ENCODE measurements at regions not wholly inside any gene's neighbourhood (a gene's known extent, or its start where the extent isn't known, plus 50 kb on each side); places are given as distances from the start of the nearest gene placed in this dataset.

DNA sequence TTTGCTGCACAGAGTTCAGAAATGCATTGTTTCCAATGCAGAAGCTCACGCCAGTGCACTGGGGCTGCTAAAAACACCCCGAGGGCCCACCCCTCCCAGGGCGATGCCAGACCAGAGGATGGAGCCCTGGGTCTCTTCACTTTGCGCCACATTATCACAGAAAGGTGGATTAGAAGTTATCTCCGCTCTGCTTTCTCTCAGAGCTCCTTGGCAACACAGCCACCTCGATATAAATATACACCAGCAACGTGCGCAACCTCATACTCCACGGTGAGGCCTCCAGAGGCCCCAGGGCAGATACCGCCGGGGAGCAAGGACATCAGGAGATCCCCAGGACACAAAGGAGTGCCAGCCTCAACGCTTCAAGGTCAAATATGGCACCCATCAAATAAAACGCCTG lies 121.0 kb upstream of the TBX20 start:
- DNase-seq = no peak
- H3K36me3 Mint-ChIP-seq (ENCODE audit: insufficient read depth, unreplicated experiment) = no peaks in the 10 kb centered on the region
- CTCF ChIA-PET = no interaction called here
- no peak overlapping the region for H3K27ac Mint-ChIP-seq (ENCODE audit: unreplicated experiment)
- no peak overlapping the region for H3K4me3 Mint-ChIP-seq (ENCODE audit: low read depth, unreplicated experiment)
- H3K9me3 Mint-ChIP-seq (ENCODE audit: low read depth, unreplicated experiment) = peaks cover 3% of the 10 kb centered on the region
- H3K27me3 Mint-ChIP-seq (ENCODE audit: unreplicated experiment) = peaks cover 58% of the 10 kb centered on the region
- TF ChIP-seq, protein P1, sequence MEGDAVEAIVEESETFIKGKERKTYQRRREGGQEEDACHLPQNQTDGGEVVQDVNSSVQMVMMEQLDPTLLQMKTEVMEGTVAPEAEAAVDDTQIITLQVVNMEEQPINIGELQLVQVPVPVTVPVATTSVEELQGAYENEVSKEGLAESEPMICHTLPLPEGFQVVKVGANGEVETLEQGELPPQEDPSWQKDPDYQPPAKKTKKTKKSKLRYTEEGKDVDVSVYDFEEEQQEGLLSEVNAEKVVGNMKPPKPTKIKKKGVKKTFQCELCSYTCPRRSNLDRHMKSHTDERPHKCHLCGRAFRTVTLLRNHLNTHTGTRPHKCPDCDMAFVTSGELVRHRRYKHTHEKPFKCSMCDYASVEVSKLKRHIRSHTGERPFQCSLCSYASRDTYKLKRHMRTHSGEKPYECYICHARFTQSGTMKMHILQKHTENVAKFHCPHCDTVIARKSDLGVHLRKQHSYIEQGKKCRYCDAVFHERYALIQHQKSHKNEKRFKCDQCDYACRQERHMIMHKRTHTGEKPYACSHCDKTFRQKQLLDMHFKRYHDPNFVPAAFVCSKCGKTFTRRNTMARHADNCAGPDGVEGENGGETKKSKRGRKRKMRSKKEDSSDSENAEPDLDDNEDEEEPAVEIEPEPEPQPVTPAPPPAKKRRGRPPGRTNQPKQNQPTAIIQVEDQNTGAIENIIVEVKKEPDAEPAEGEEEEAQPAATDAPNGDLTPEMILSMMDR (IDR thresholded peaks at IDR 0.05; ENCODE audit: unreplicated experiment) = no peak
- intact Hi-C loops (cut with micrococcal nuclease; ENCODE audit: unreplicated experiment) = no loop called here
- H3K4me1 Mint-ChIP-seq (ENCODE audit: low read depth, unreplicated experiment) = no peaks in the 10 kb centered on the region
- no TSS peak for BruUV-seq (replicated peaks)

DNA sequence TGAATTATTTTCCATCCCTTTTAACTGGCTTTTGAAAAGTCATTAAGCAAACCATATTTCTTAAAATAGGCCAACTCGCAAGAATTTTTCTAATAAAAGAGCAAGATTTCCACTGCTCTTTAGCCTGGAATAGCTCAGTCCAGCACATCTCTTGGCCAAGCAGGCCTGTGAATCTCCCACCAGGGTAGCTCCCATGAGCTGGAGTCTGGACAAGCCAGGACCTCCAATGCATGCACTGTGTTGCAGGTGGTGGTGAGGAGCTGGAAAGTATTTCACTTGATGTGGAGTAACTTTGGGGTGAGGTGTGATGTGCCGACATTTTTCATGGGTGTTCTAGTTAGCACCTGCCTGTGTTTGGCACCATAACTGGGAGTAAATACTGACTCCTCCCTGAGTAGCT lies 117.3 kb upstream of the TBX20 start:
- CTCF ChIA-PET = no interaction called here
- DNase-seq = no peak
- Mint-ChIP-seq H3K4me1 (ENCODE audit: low read depth, unreplicated experiment) (no peaks in the 10 kb centered on the region), H3K4me3 (ENCODE audit: low read depth, unreplicated experiment) (no peak overlapping the region), H3K9me3 (ENCODE audit: low read depth, unreplicated experiment) (peaks cover 3% of the 10 kb centered on the region), H3K36me3 (ENCODE audit: insufficient read depth, unreplicated experiment) (no peaks in the 10 kb centered on the region), H3K27me3 (ENCODE audit: unreplicated experiment) (peaks cover 44% of the 10 kb centered on the region), H3K27ac (ENCODE audit: unreplicated experiment) (no peak overlapping the region)
- intact Hi-C loops (cut with micrococcal nuclease; ENCODE audit: unreplicated experiment) = no loop called here
- TF ChIP-seq, protein P1 (IDR thresholded peaks at IDR 0.05; ENCODE audit: unreplicated experiment) = no peak
- BruUV-seq (replicated peaks) = no TSS peak

DNA sequence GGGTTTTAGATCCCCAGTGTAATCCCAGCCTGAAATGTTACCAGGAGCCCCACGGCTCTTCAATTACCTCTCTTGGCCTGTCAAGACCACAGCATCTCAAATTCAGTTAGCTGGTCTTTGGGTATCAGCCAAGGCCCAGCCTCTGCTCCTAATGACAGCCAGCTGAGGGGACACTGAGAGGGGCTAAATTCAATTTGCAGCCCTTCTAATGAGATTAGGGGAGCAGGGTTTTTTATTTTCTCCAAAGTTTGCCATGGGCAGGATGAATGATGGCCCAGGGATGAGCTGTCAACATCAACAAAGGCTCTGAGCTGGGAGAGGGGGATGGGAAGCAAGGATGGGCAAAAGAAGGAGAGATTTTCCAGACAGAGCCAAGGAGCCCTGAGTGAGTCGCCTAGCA lies 116.8 kb upstream of the TBX20 start:
- H3K36me3 Mint-ChIP-seq (ENCODE audit: insufficient read depth, unreplicated experiment) = no peaks in the 10 kb centered on the region
- peaks cover 3% of the 10 kb centered on the region for H3K9me3 Mint-ChIP-seq (ENCODE audit: low read depth, unreplicated experiment)
- CTCF ChIA-PET = no interaction called here
- intact Hi-C loops (cut with micrococcal nuclease; ENCODE audit: unreplicated experiment) = no loop called here
- H3K4me3 Mint-ChIP-seq (ENCODE audit: low read depth, unreplicated experiment) = no peak overlapping the region
- BruUV-seq (replicated peaks) = no TSS peak
- no peak for DNase-seq
- H3K27me3 Mint-ChIP-seq (ENCODE audit: unreplicated experiment) = peaks cover 43% of the 10 kb centered on the region
- no peak overlapping the region for H3K27ac Mint-ChIP-seq (ENCODE audit: unreplicated experiment)
- TF ChIP-seq, protein P1 (IDR thresholded peaks at IDR 0.05; ENCODE audit: unreplicated experiment) = no peak
- no peaks in the 10 kb centered on the region for H3K4me1 Mint-ChIP-seq (ENCODE audit: low read depth, unreplicated experiment)

DNA sequence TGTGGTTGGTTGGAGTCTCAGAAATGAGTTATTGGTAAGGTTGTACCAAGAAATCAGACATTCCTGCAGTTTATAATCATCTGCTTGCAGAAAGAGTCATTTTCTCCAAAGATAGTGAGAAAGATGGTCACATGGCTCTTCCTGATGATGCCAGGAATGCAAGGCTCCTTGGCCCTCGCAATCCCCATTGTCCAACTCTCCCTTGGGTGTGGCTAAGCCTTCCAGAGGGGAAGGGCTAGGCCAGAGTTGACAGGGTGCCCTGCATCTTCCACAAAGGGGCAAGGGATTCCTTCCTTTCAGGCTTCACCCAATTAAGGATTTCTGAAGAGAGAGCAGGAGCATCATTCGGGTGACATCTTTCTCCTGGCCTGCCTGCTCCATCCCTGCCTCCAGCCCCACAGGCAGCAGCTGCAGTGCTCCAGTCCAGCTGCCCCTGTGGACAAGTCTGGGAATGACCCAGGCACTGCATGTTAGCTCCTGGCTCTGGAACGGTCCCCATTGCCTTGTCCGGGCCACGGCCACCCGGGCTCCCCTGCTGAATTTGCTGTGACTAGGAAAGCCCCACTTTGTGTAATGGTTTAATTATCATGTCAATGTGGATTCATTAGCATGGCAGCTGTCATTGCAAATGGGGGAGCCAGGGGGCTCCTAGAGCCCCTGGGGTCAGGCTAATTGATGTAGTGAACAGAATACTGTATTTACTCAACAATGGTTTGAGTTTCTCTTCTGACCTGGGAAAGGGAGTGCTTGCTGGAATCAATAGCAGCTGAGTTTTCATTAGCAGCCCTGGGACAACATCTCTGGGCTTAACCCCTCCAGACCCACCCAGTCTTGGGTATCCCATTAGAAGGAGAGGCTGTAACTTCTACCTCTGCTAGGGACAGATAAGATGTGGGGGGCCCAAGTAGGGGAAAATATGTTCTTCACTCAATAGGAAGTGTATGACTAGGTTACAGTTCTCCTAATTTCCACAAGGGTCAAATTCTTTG lies 112.6 kb upstream of the TBX20 start:
- BruUV-seq (replicated peaks) = no TSS peak
- peaks cover 51% of the 10 kb centered on the region for H3K27me3 Mint-ChIP-seq (ENCODE audit: unreplicated experiment)
- no peak overlapping the region for H3K27ac Mint-ChIP-seq (ENCODE audit: unreplicated experiment)
- DNase-seq = no peak
- no peak overlapping the region for H3K4me3 Mint-ChIP-seq (ENCODE audit: low read depth, unreplicated experiment)
- no peaks in the 10 kb centered on the region for H3K4me1 Mint-ChIP-seq (ENCODE audit: low read depth, unreplicated experiment)
- TF ChIP-seq, protein P1 (IDR thresholded peaks at IDR 0.05; ENCODE audit: unreplicated experiment) = no peak
- CTCF ChIA-PET = no interaction called here
- intact Hi-C loops (cut with micrococcal nuclease; ENCODE audit: unreplicated experiment) = no loop called here
- H3K9me3 Mint-ChIP-seq (ENCODE audit: low read depth, unreplicated experiment) = peaks cover 2% of the 10 kb centered on the region
- no peaks in the 10 kb centered on the region for H3K36me3 Mint-ChIP-seq (ENCODE audit: insufficient read depth, unreplicated experiment)
